HCT116 (cell line): ENCODE measurements at regions not wholly inside any gene's neighbourhood (a gene's known extent, or its start where the extent isn't known, plus 50 kb on each side); places are given as distances from the start of the nearest gene placed in this dataset.

Experiments
- ELF1 ChIP-seq: IDR thresholded peaks from 2 replicates; pipeline ENCODE4 v1.6.1; 2012; ENCODE audit warnings: low read depth, borderline replicate concordance
- EZH2 ChIP-seq: fragments of 200-600 bp; sonication (generic); IDR thresholded peaks from 2 replicates; pipeline ENCODE4 v1.6.1; 2017; ENCODE audit warnings: antibody characterized with exemption, mixed run types
- JUND ChIP-seq: IDR thresholded peaks from 2 replicates; pipeline ENCODE4 v1.6.1; 2012
- POLR2A ChIP-seq: IDR thresholded peaks from 2 replicates; pipeline ENCODE4 v1.7.0; 2011; ENCODE audit warnings: borderline replicate concordance; ENCODE audit not compliant: insufficient read depth, insufficient read length; ENCODE audit errors: extremely low read depth
- ZFX ChIP-seq: fragments of 450-650 bp; IDR thresholded peaks from 2 replicates; pipeline ENCODE4 v1.6.1; 2017
- TF ChIP-seq, protein P1 (sequence below), 3 experiments: fragments of 200-600 bp in 1 of 3; sonication (generic) in 1 of 3; IDR thresholded peaks in 2 of 3; conservative IDR thresholded peaks in 1 of 3; 2 replicates each; pipeline ENCODE4 v1.5.1; 2012 to 2017; ENCODE audit warnings: low read depth in 2 of 3, low read length in 2 of 3, antibody characterized with exemption in 1 of 3, borderline replicate concordance in 1 of 3, control low read depth in 1 of 3, mild to moderate bottlenecking in 1 of 3, mixed read lengths in 1 of 3, mixed run types in 1 of 3, moderate library complexity in 1 of 3; ENCODE audit not compliant: insufficient read depth in 1 of 3
- TF ChIP-seq, protein P2 (sequence below): IDR thresholded peaks from 2 replicates; pipeline ENCODE4 v1.6.1; 2012

DNA sequence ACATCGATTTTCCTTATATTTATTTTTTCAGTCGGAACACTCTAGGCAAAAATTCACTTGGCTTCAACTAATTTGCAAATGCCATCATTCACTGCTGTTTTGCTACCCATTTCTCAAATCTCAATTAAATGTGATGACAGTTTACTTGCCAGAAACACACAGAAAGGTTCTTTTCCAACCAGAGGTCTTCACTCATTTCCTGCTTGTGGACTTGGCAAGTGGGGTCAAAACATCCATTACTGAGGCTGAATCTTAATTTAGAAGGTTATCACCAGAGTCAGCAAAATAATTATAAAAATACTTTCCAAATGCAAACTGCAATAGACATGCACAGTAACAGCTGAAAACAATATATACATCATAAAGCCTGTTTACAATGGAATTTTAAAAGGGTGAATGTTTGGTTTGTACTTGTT is 625.4 kb upstream of the TBL1XR1 start:
- no peak for TF ChIP-seq ELF1
- TF ChIP-seq, protein P1, sequence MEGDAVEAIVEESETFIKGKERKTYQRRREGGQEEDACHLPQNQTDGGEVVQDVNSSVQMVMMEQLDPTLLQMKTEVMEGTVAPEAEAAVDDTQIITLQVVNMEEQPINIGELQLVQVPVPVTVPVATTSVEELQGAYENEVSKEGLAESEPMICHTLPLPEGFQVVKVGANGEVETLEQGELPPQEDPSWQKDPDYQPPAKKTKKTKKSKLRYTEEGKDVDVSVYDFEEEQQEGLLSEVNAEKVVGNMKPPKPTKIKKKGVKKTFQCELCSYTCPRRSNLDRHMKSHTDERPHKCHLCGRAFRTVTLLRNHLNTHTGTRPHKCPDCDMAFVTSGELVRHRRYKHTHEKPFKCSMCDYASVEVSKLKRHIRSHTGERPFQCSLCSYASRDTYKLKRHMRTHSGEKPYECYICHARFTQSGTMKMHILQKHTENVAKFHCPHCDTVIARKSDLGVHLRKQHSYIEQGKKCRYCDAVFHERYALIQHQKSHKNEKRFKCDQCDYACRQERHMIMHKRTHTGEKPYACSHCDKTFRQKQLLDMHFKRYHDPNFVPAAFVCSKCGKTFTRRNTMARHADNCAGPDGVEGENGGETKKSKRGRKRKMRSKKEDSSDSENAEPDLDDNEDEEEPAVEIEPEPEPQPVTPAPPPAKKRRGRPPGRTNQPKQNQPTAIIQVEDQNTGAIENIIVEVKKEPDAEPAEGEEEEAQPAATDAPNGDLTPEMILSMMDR (IDR thresholded peaks at IDR 0.05 in 2 of 3, conservative IDR thresholded peaks at IDR 0.05 in 1 of 3; ENCODE audit: borderline replicate concordance in 1 of 3, insufficient read depth in 1 of 3, low read depth in 2 of 3, low read length in 2 of 3), result no peak
- no peak for TF ChIP-seq POLR2A
- no peak for TF ChIP-seq EZH2
- TF ChIP-seq, protein P2, sequence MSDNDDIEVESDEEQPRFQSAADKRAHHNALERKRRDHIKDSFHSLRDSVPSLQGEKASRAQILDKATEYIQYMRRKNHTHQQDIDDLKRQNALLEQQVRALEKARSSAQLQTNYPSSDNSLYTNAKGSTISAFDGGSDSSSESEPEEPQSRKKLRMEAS, result no peak
- no peak for TF ChIP-seq JUND
- no peak for TF ChIP-seq ZFX
